SKM-1 treated with dmso at 0.1 percent for 144 hours (cell line): ENCODE measurements at regions not wholly inside any gene's neighbourhood (a gene's known extent, or its start where the extent isn't known, plus 50 kb on each side); places are given as distances from the start of the nearest gene placed in this dataset.

Source experiments
- DNase-seq: peaks from one replicate; lab custom pipeline; 2025; ENCODE audit not compliant: unreplicated experiment; lab: John Stamatoyannopoulos, UW

GRCh38 chr4:105092356-105092755 is 54.3 kb upstream of the TET2 start:
- no peak for DNase-seq

GRCh38 chr4:105092768-105093167 is 53.9 kb upstream of the TET2 start:
- no peak for DNase-seq

DNA sequence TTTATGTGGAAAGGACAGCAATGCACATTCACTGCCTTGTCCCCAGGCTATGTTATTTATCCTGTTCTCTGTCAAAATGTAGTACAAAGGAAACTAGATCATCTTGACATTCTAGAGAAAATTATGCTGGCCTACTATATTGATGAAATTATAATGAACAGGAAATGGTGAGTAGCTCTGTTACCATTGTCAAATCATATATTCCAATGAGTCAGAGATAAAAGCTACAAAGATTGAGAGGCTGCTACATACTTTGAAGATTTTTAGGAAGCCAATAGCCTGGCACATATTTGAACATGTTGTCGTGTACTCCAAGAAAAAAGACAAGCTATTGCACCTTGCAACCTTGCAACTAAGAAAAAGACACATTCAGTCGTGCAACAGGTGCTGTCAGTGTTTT is 52.7 kb upstream of the TET2 start:
- DNase-seq, result no peak
